BLaER1 (cell line): ENCODE measurements at regions not wholly inside any gene's neighbourhood (a gene's known extent, or its start where the extent isn't known, plus 50 kb on each side); places are given as distances from the start of the nearest gene placed in this dataset.

Source experiments
- H3K27ac ChIP-seq: shearing (Covaris generic); formaldehyde crosslinking; 2 replicates; pipeline ENCODE4 v1.8.1; 2022
- H3K27me3 ChIP-seq: shearing (Covaris generic); formaldehyde crosslinking; 2 replicates; pipeline ENCODE4 v1.8.1; 2022
- H3K36me3 ChIP-seq: shearing (Covaris generic); formaldehyde crosslinking; 2 replicates; pipeline ENCODE4 v1.8.1; 2022
- H3K4me1 ChIP-seq: shearing (Covaris generic); formaldehyde crosslinking; 2 replicates; pipeline ENCODE4 v1.8.1; 2022
- H3K4me2 ChIP-seq: shearing (Covaris generic); formaldehyde crosslinking; 2 replicates; pipeline ENCODE4 v1.8.1; 2022
- H3K4me3 ChIP-seq: shearing (Covaris generic); formaldehyde crosslinking; 2 replicates; pipeline ENCODE4 v1.8.1; 2022
- H3K9ac ChIP-seq: shearing (Covaris generic); formaldehyde crosslinking; 2 replicates; pipeline ENCODE4 v1.8.1; 2022
- H3K9me3 ChIP-seq: shearing (Covaris generic); formaldehyde crosslinking; 2 replicates; pipeline ENCODE4 v1.8.1; 2022
- H4K20me1 ChIP-seq: shearing (Covaris generic); formaldehyde crosslinking; 2 replicates; pipeline ENCODE4 v1.8.1; 2022
- Cebpa-rat ChIP-seq: shearing (Covaris generic); IDR thresholded peaks from 2 replicates; pipeline ENCODE4 v1.8.1; 2022

DNA sequence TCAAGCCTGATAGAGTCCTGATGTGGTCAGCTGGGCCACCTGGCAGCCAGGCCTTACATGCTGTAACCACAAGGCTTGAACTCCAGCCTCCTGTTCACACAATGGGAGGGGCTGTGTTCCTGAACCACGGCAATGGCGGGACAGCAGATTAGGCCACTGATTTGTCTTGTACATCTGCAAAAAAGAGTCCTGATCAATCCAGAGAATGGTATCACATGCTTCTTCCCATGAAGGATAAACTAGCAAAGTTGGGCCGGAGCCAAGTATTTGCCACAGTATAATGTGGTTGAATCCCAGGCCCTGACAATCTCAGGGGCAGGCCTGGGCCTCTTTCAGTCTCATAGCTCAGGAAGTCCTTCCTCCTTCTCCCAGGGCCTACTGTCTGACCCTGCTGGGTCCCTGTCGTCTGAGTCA is 2182.5 kb upstream of the AGA start:
- H4K20me1 ChIP-seq = no peaks in the 10 kb centered on the region
- H3K27ac ChIP-seq = no peak overlapping the region
- no peak overlapping the region for H3K4me3 ChIP-seq
- H3K27me3 ChIP-seq = no peaks in the 10 kb centered on the region
- H3K9ac ChIP-seq = no peak overlapping the region
- peaks cover 28% of the 10 kb centered on the region for H3K4me1 ChIP-seq
- TF ChIP-seq Cebpa-rat = no peak
- H3K9me3 ChIP-seq = no peaks in the 10 kb centered on the region
- no peaks in the 10 kb centered on the region for H3K36me3 ChIP-seq
- H3K4me2 ChIP-seq = peak overlapping the region; percentile 5; the same call in 1 of the 2 replicates

- Histone ChIP-seq H3K4me3 (no peak overlapping the region), H4K20me1 (no peaks in the 10 kb centered on the region), H3K36me3 (no peaks in the 10 kb centered on the region), H3K27ac (no peak overlapping the region), H3K9me3 (no peaks in the 10 kb centered on the region), H3K27me3 (no peaks in the 10 kb centered on the region), H3K9ac (no peak overlapping the region), H3K4me1 (peaks cover 31% of the 10 kb centered on the region), H3K4me2 (no peak overlapping the region)
- TF ChIP-seq Cebpa-rat = no peak
These were observed 2183.2 kb upstream of the AGA start for GRCh38 chr4:179625406-179625805.

- no peak overlapping the region for H3K4me2 ChIP-seq
- no peaks in the 10 kb centered on the region for H3K27me3 ChIP-seq
- H3K4me1 ChIP-seq = peaks cover 31% of the 10 kb centered on the region
- no peak overlapping the region for H3K4me3 ChIP-seq
- no peak overlapping the region for H3K27ac ChIP-seq
- H3K9me3 ChIP-seq = no peaks in the 10 kb centered on the region
- no peak overlapping the region for H3K9ac ChIP-seq
- H4K20me1 ChIP-seq = no peaks in the 10 kb centered on the region
- no peak for TF ChIP-seq Cebpa-rat
- no peaks in the 10 kb centered on the region for H3K36me3 ChIP-seq
These were observed 2184.4 kb upstream of the AGA start for GRCh38 chr4:179626687-179627086.

DNA sequence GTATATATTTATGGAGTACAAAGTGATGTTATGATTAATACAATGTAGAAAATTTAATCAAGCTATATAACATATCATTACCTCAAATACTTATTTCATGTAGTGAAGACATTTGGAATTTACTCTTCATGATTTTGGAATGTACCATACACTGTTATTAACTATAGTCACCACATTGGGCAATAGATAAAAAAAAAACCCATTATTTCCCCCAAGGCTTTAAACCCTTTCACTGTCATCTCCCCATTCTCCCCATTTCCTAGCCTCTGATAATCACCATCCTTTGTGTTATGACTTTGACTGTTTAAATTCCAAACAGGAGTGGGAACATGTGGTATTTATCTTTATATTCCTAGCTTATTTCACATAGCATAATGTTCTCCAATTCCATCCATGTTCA is 2189.1 kb upstream of the AGA start:
- TF ChIP-seq Cebpa-rat = no peak
- Histone ChIP-seq H3K27ac (no peak overlapping the region), H3K4me2 (no peak overlapping the region)

DNA sequence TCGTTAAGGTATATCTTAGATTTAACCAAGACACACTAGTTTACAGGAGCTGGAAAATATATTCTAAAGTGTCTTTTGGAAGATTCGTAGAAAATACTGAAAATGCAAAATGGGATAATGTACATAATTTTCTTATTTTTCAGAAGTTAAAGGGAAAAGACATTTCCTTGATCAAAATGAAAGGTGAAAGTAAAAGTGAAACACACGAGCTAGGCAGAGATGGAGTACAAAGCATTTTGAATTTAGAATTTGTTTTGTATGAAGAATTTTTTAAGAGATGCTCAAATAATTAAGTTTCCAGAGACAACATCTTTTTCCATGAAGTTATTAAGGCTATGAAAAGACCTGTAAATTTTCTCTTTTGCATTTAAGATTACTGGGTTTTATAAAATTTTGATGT is 2192.6 kb upstream of the AGA start:
- Histone ChIP-seq H3K9ac (no peak overlapping the region), H3K4me2 (peak overlapping the region; percentile 41), H3K9me3 (peaks cover 9% of the 10 kb centered on the region), H3K27me3 (no peaks in the 10 kb centered on the region), H4K20me1 (no peaks in the 10 kb centered on the region), H3K4me3 (no peak overlapping the region; the same call in 1 of the 2 replicates), H3K4me1 (peaks cover 3% of the 10 kb centered on the region), H3K36me3 (no peaks in the 10 kb centered on the region), H3K27ac (no peak overlapping the region)
- TF ChIP-seq Cebpa-rat = no peak

More for the DNA sequence above, 2189.1 kb upstream of the AGA start:
- no peak overlapping the region for H3K9ac ChIP-seq
- H3K4me1 ChIP-seq = peaks cover 25% of the 10 kb centered on the region
- H4K20me1 ChIP-seq = no peaks in the 10 kb centered on the region
- no peaks in the 10 kb centered on the region for H3K27me3 ChIP-seq
- no peaks in the 10 kb centered on the region for H3K36me3 ChIP-seq
- peaks cover 3% of the 10 kb centered on the region; the same call in 1 of the 2 replicates for H3K9me3 ChIP-seq
- H3K4me3 ChIP-seq = no peak overlapping the region

GRCh38 chr4:179662522-179662921 is 2220.3 kb upstream of the AGA start:
- TF ChIP-seq Cebpa-rat = no peak
- H3K27ac ChIP-seq = no peak overlapping the region

GRCh38 chr4:179663641-179664429 is 2221.6 kb upstream of the AGA start:
- Histone ChIP-seq H3K4me2 (no peak overlapping the region), H3K27ac (no peak overlapping the region), H3K4me1 (no peaks in the 10 kb centered on the region), H3K4me3 (no peak overlapping the region), H4K20me1 (no peaks in the 10 kb centered on the region), H3K36me3 (no peaks in the 10 kb centered on the region), H3K9ac (no peak overlapping the region), H3K9me3 (no peaks in the 10 kb centered on the region), H3K27me3 (no peaks in the 10 kb centered on the region)
- no peak for TF ChIP-seq Cebpa-rat

More at GRCh38 chr4:179662522-179662921, 2220.3 kb upstream of the AGA start:
- Histone ChIP-seq H3K9ac (no peak overlapping the region), H3K4me2 (no peak overlapping the region), H3K4me3 (no peak overlapping the region), H3K9me3 (no peaks in the 10 kb centered on the region), H3K36me3 (no peaks in the 10 kb centered on the region), H4K20me1 (no peaks in the 10 kb centered on the region), H3K4me1 (no peaks in the 10 kb centered on the region), H3K27me3 (no peaks in the 10 kb centered on the region)

DNA sequence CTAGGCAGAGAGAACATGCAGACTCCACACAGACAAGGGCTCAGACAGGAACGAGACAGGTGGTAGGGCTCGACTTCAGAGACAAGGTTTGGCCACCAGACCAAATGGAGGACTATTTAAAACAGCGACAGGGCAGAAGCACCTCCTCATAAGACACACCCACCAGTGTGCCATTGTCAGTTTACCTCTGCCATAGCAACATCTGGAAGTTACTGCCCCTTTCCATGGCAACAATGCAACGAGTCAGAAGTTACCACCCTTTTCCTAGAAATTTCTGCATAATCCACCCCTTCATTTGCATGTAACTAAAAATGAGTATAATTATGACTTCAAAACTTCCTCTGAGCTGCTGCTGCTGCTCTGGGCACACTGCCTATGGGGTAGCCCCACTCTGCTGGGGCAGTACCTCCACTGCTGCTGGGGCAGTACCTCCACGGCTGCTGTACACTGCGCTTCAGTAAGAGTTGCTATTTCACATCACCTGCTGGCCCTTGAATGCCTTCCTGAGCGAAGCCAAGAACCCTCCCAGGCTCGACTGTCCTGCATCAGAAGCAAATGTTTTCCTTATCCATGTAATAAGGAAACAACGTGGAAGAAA is 2222.3 kb upstream of the AGA start:
- Histone ChIP-seq H3K9ac (no peak overlapping the region), H3K27ac (no peak overlapping the region), H3K4me2 (no peak overlapping the region), H3K27me3 (no peaks in the 10 kb centered on the region), H3K9me3 (no peaks in the 10 kb centered on the region), H3K4me3 (no peak overlapping the region), H4K20me1 (no peaks in the 10 kb centered on the region), H3K36me3 (no peaks in the 10 kb centered on the region), H3K4me1 (peaks cover 6% of the 10 kb centered on the region)
- TF ChIP-seq Cebpa-rat = no peak

DNA sequence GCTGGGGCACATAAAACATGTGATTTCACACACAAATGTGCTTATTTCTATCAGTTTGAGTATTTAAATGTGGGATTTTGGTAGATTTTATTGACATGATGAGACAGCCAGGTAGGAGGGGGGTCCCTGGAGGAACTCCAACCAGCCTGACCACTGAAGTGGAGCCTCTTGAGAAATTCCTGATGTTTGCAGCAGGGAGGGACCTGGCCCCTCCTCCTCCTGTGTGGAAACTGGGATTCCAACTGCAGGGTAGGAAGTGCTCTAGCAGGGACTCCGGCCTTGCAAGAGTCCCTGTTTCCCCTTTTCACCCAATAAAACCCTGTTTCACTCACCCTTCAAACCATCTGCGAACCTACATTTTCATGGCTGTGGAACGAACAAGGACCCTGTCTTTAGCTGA is 2224.0 kb upstream of the AGA start:
- Histone ChIP-seq H3K27me3 (no peaks in the 10 kb centered on the region), H3K4me1 (peaks cover 13% of the 10 kb centered on the region), H3K9me3 (no peaks in the 10 kb centered on the region), H4K20me1 (no peaks in the 10 kb centered on the region), H3K9ac (no peak overlapping the region), H3K27ac (no peak overlapping the region), H3K4me2 (no peak overlapping the region), H3K36me3 (no peaks in the 10 kb centered on the region), H3K4me3 (no peak overlapping the region)
- TF ChIP-seq Cebpa-rat = no peak

DNA sequence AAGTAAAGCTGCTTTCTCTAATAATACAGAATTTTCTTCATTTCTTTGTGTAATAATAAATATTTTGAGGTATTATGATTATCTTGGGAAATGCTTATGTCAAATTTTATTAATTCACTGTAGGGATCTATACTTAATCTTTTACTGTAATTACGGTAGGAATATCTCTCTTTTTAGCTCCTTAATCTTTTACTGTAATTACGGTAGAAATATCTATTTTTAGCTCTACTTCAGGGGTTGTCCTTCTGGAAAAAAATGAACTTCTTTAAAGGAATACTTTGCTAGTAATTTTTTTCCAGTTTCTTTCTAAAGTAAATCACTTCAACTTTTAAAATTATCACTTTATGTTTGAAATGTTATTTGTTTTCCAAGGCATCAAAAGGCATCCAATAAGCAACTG is 2229.4 kb upstream of the AGA start:
- H3K4me2 ChIP-seq = no peak overlapping the region
- H3K27ac ChIP-seq = no peak overlapping the region
- peaks cover 13% of the 10 kb centered on the region for H3K4me1 ChIP-seq
- peaks cover 19% of the 10 kb centered on the region for H3K9me3 ChIP-seq
- H3K4me3 ChIP-seq = no peak overlapping the region
- H3K27me3 ChIP-seq = no peaks in the 10 kb centered on the region
- H3K9ac ChIP-seq = no peak overlapping the region
- H3K36me3 ChIP-seq = no peaks in the 10 kb centered on the region
- H4K20me1 ChIP-seq = no peaks in the 10 kb centered on the region
- no peak for TF ChIP-seq Cebpa-rat
